ENCODE measurements at regions not wholly inside any gene's neighbourhood (a gene's known extent, or its start where the extent isn't known, plus 50 kb on each side); places are given as distances from the start of the nearest gene placed in this dataset.

- TF ChIP-seq POLR2A (IDR thresholded peaks at IDR 0.05), result no peak
- no peak for TF ChIP-seq CTCF (IDR thresholded peaks at IDR 0.05)
Measured at GRCh38 chr12:85741046-85741445, 95.2 kb downstream of the RASSF9 start.
